Ovary (tissue), 3 donors: ENCODE measurements at regions not wholly inside any gene's neighbourhood (a gene's known extent, or its start where the extent isn't known, plus 50 kb on each side); places are given as distances from the start of the nearest gene placed in this dataset.

Experiments used
- CTCF ChIP-seq, 3 donors: fragments of 450-650 bp in 2 of 3; fragments of 200-600 bp in 1 of 3; IDR thresholded peaks; one replicate each; pipeline versions ENCODE4 v1.5.1 to v1.8.0; 2016 to 2022; ENCODE audit warnings: antibody characterized with exemption in 3 of 3, mild to moderate bottlenecking in 1 of 3
- EP300 ChIP-seq: sonication (generic); formaldehyde crosslinking; IDR thresholded peaks from one replicate; pipeline ENCODE4 v1.6.1; 2017; ENCODE audit warnings: antibody characterized with exemption
- POLR2A ChIP-seq: fragments of 450-650 bp; IDR thresholded peaks from one replicate; pipeline ENCODE4 v1.6.1; 2017; ENCODE audit warnings: antibody characterized with exemption, mild to moderate bottlenecking, moderate library complexity
- donor health status: DM: no; HTN: no; CAD: no.

GRCh38 chr14:73775339-73776193, 61.4 kb upstream of the PNMA1 start:
- TF ChIP-seq POLR2A (no peak), CTCF (IDR thresholded peaks at IDR 0.05) (no peak), EP300 (no peak)
